ENCODE measurements at regions not wholly inside any gene's neighbourhood (a gene's known extent, or its start where the extent isn't known, plus 50 kb on each side); places are given as distances from the start of the nearest gene placed in this dataset.

DNA sequence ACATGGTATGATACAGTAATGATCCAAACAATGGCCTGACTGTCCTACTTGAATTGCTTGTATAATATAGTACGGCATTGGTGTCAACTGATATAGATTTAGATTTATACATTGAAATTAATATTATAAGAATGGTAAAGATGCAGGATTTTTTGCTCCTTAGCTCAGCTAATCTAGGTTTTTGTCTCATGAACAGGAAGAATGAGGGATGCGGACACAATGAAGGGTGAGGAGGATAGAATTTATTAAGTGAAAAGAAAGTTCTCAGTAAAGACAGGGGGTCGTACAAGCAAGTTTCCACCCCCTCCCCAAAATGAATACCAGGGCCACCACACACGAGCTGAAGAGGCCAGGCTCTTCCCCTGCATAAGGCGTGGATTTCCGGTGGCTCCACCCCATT, 96.1 kb downstream of the KCNA5 start:
- Histone ChIP-seq H3K9me2 (replicated peaks; ENCODE audit: low read length) (no peaks in the 10 kb centered on the region), H3K79me2 (ENCODE audit: low read length) (no peaks in the 10 kb centered on the region), H3F3A (ENCODE audit: low read length, unreplicated experiment) (no peaks in the 10 kb centered on the region), H3K36me3 (ENCODE audit: low read depth, low read length) (no peaks in the 10 kb centered on the region), H3K9ac (ENCODE audit: low read length) (no peak overlapping the region), H3K9me3 (ENCODE audit: low read length) (no peaks in the 10 kb centered on the region), H3K4me2 (ENCODE audit: low read length) (no peak overlapping the region), H3K27ac (ENCODE audit: low read length) (no peak overlapping the region), H3K4me1 (ENCODE audit: insufficient read depth, low read length) (no peaks in the 10 kb centered on the region), H3K27me3 (ENCODE audit: low read length) (no peaks in the 10 kb centered on the region), H4K20me1 (ENCODE audit: low read length) (no peaks in the 10 kb centered on the region), H3K4me3 (ENCODE audit: low read length) (no peak overlapping the region), H2AFZ (ENCODE audit: low read length) (no peak overlapping the region)
- ATAC-seq: no peak
- DNase-seq: no peak
- CTCF ChIA-PET: no interaction called here
- POLR2A ChIA-PET (ENCODE audit: unreplicated experiment): no interaction called here
- intact Hi-C loops (cut with micrococcal nuclease): no loop called here
- no peak for TF ChIP-seq EZH2 (IDR thresholded peaks at IDR 0.05; ENCODE audit: low read length, unreplicated experiment)
- TF ChIP-seq, protein P1, sequence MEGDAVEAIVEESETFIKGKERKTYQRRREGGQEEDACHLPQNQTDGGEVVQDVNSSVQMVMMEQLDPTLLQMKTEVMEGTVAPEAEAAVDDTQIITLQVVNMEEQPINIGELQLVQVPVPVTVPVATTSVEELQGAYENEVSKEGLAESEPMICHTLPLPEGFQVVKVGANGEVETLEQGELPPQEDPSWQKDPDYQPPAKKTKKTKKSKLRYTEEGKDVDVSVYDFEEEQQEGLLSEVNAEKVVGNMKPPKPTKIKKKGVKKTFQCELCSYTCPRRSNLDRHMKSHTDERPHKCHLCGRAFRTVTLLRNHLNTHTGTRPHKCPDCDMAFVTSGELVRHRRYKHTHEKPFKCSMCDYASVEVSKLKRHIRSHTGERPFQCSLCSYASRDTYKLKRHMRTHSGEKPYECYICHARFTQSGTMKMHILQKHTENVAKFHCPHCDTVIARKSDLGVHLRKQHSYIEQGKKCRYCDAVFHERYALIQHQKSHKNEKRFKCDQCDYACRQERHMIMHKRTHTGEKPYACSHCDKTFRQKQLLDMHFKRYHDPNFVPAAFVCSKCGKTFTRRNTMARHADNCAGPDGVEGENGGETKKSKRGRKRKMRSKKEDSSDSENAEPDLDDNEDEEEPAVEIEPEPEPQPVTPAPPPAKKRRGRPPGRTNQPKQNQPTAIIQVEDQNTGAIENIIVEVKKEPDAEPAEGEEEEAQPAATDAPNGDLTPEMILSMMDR (conservative IDR thresholded peaks at IDR 0.05; ENCODE audit: low read depth, low read length): no peak
- no peak for TF ChIP-seq EZH2phosphoT487 (IDR thresholded peaks at IDR 0.05; ENCODE audit: borderline replicate concordance, low read length)
- no TSS peak for BruUV-seq (replicated peaks)

DNA sequence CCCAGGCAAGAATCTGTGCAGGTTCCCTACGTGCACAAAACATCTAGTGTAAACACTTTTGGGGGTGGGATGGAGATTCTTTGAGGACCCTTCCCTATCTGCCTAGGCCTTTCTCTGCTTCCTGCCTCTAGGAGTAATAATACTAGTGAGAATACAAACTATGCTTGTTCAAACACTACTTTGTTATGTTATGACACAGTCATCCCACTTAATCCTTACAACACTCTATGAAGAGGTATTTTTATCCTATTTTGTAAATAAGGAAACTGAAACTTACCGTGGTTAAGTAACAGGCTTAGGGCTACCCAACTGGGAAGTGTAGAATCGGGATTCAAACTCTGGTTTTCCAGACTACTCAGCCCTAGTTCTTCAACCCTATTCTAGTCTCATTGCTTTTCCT, 96.5 kb downstream of the KCNA5 start:
- H4K20me1 ChIP-seq (ENCODE audit: low read length): no peaks in the 10 kb centered on the region
- H3K27me3 ChIP-seq (ENCODE audit: low read length): no peaks in the 10 kb centered on the region
- no peaks in the 10 kb centered on the region for H3K79me2 ChIP-seq (ENCODE audit: low read length)
- H3K4me3 ChIP-seq (ENCODE audit: low read length): no peak overlapping the region
- H3K27ac ChIP-seq (ENCODE audit: low read length): no peak overlapping the region
- ChIA-PET CTCF (no interaction called here), POLR2A (ENCODE audit: unreplicated experiment) (no interaction called here)
- no peak overlapping the region for H3K4me2 ChIP-seq (ENCODE audit: low read length)
- BruUV-seq (replicated peaks): no TSS peak
- no peak for ATAC-seq
- no peak for DNase-seq
- no peaks in the 10 kb centered on the region for H3K9me3 ChIP-seq (ENCODE audit: low read length)
- no peaks in the 10 kb centered on the region for H3F3A ChIP-seq (ENCODE audit: low read length, unreplicated experiment)
- intact Hi-C loops (cut with micrococcal nuclease): no loop called here
- H2AFZ ChIP-seq (ENCODE audit: low read length): no peak overlapping the region
- no peaks in the 10 kb centered on the region for H3K4me1 ChIP-seq (ENCODE audit: insufficient read depth, low read length)
- no peaks in the 10 kb centered on the region for H3K9me2 ChIP-seq (replicated peaks; ENCODE audit: low read length)
- TF ChIP-seq EZH2phosphoT487 (IDR thresholded peaks at IDR 0.05; ENCODE audit: borderline replicate concordance, low read length) (no peak), EZH2 (IDR thresholded peaks at IDR 0.05; ENCODE audit: low read length, unreplicated experiment) (no peak)
- TF ChIP-seq, protein P1 (conservative IDR thresholded peaks at IDR 0.05; ENCODE audit: low read depth, low read length): no peak
- no peak overlapping the region for H3K9ac ChIP-seq (ENCODE audit: low read length)
- no peaks in the 10 kb centered on the region for H3K36me3 ChIP-seq (ENCODE audit: low read depth, low read length)

DNA sequence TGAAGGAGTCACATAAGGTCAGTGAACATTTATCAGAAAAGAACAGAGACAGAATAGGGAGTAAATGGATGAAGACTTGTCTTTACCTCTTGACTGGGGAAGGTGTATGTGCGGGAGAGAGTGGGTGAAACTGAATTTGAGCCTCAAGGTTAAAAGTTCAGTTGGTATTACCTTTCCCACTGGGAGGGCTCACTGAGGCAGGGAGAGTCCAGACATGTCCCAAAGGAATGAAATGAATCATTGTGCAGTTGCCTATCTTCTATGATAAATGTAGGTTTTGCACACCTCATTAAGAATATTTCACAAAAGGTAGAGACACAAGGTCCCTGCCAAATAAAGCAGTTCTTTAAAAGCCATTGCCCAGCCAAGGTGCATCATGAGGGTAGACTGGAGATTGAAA, 105.2 kb downstream of the KCNA5 start:
- H3K4me1 ChIP-seq (ENCODE audit: insufficient read depth, low read length): no peaks in the 10 kb centered on the region
- H2AFZ ChIP-seq (ENCODE audit: low read length): no peak overlapping the region
- no peaks in the 10 kb centered on the region for H3K9me2 ChIP-seq (replicated peaks; ENCODE audit: low read length)
- H3K27ac ChIP-seq (ENCODE audit: low read length): no peak overlapping the region
- H3K27me3 ChIP-seq (ENCODE audit: low read length): peaks cover 5% of the 10 kb centered on the region; the same call in 1 of the 2 replicates
- no peaks in the 10 kb centered on the region for H3K9me3 ChIP-seq (ENCODE audit: low read length)
- DNase-seq: no peak
- H3K36me3 ChIP-seq (ENCODE audit: low read depth, low read length): no peaks in the 10 kb centered on the region
- TF ChIP-seq EZH2 (IDR thresholded peaks at IDR 0.05; ENCODE audit: low read length, unreplicated experiment) (no peak), EZH2phosphoT487 (IDR thresholded peaks at IDR 0.05; ENCODE audit: borderline replicate concordance, low read length) (no peak)
- TF ChIP-seq, protein P1 (conservative IDR thresholded peaks at IDR 0.05; ENCODE audit: low read depth, low read length): no peak
- BruUV-seq (replicated peaks): no TSS peak
- H3K79me2 ChIP-seq (ENCODE audit: low read length): no peaks in the 10 kb centered on the region
- intact Hi-C loops (cut with micrococcal nuclease): no loop called here
- no peaks in the 10 kb centered on the region for H4K20me1 ChIP-seq (ENCODE audit: low read length)
- ChIA-PET POLR2A (ENCODE audit: unreplicated experiment) (no interaction called here), CTCF (no interaction called here)
- no peak overlapping the region for H3K9ac ChIP-seq (ENCODE audit: low read length)
- ATAC-seq: no peak
- no peak overlapping the region for H3K4me3 ChIP-seq (ENCODE audit: low read length)
- no peak overlapping the region for H3K4me2 ChIP-seq (ENCODE audit: low read length)
- no peaks in the 10 kb centered on the region for H3F3A ChIP-seq (ENCODE audit: low read length, unreplicated experiment)
